Cardiac muscle cell (in vitro differentiated cells and primary cell): ENCODE measurements at regions not wholly inside any gene's neighbourhood (a gene's known extent, or its start where the extent isn't known, plus 50 kb on each side); places are given as distances from the start of the nearest gene placed in this dataset.

ENCODE experiments used
- DNase-seq, 2 donors: peaks; one replicate each; pipeline versions ENCODE4 v3.0.0 to v3.0.0-alpha.2; 2010 to 2017; ENCODE audit warnings: low read depth in 1 of 2, low spot score in 1 of 2
- H3K27ac ChIP-seq: fragments of 200-600 bp; sonication (generic); 2 replicates; pipeline ENCODE4 v1.5.1; 2016
- H3K27me3 ChIP-seq: fragments of 200-600 bp; sonication (generic); 2 replicates; pipeline ENCODE4 v1.6.0; 2016; ENCODE audit warnings: control low read depth
- H3K36me3 ChIP-seq: fragments of 200-600 bp; sonication (generic); 2 replicates; pipeline ENCODE4 v1.5.1; 2016; ENCODE audit warnings: control low read depth
- H3K4me1 ChIP-seq: fragments of 200-600 bp; sonication (generic); 2 replicates; pipeline ENCODE4 v1.8.1; 2017; ENCODE audit warnings: low read depth, mild to moderate bottlenecking, mixed run types
- H3K4me3 ChIP-seq: fragments of 200-600 bp; sonication (generic); 2 replicates; pipeline ENCODE4 v1.5.1; 2016; ENCODE audit warnings: mild to moderate bottlenecking
- H3K9me3 ChIP-seq: fragments of 200-600 bp; sonication (generic); 2 replicates; pipeline ENCODE4 v1.5.1; 2017; ENCODE audit warnings: low read depth, mild to moderate bottlenecking, control low read depth
- TF ChIP-seq, protein P1 (sequence below): IDR thresholded peaks from 2 replicates; pipeline ENCODE4 v1.5.1; 2012; ENCODE audit warnings: low read depth, mild to moderate bottlenecking, low read length

DNA sequence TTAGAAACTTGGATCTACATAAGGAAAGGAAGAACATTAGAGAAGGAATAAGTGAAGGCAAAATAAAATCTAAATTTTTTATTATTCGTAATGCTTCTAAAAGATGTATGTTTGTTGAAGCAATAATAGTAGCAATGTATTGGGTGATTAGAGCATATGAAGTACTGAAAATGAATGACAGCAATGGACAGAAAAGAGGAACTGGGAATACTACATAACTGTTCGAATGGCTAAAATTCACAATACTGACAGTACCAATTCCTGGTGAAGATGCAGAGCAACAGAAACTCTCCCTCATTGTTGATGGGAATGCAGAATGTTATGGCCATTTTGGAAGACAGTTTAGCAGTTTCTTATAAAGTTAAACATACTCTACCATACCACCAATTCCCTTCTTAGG, 177.3 kb upstream of the SPEF2 start:
- Histone ChIP-seq H3K36me3 (no peaks in the 10 kb centered on the region), H3K4me1 (no peaks in the 10 kb centered on the region), H3K9me3 (no peaks in the 10 kb centered on the region), H3K4me3 (no peak overlapping the region), H3K27me3 (no peaks in the 10 kb centered on the region), H3K27ac (no peak overlapping the region)
- TF ChIP-seq, protein P1, sequence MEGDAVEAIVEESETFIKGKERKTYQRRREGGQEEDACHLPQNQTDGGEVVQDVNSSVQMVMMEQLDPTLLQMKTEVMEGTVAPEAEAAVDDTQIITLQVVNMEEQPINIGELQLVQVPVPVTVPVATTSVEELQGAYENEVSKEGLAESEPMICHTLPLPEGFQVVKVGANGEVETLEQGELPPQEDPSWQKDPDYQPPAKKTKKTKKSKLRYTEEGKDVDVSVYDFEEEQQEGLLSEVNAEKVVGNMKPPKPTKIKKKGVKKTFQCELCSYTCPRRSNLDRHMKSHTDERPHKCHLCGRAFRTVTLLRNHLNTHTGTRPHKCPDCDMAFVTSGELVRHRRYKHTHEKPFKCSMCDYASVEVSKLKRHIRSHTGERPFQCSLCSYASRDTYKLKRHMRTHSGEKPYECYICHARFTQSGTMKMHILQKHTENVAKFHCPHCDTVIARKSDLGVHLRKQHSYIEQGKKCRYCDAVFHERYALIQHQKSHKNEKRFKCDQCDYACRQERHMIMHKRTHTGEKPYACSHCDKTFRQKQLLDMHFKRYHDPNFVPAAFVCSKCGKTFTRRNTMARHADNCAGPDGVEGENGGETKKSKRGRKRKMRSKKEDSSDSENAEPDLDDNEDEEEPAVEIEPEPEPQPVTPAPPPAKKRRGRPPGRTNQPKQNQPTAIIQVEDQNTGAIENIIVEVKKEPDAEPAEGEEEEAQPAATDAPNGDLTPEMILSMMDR, result no peak
- no peak for DNase-seq

DNA sequence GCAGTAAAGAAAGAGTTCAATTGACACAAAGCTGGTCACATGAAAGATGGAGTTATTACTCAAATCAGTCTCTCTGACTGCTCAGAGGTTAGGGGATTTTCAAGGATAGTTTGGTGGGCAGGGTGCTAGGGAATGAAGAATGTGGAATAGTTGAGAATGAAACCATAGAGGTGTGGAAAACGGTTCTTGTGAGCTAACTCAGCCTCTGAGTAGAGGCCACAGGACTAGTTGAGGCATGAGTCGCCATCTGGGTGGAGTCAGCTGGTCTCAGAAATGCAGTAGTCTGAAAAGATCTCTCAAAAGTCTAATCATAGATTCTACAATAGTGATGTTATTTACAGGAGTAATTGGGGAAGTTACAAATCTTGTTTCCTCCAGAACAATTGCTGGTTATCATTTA, 178.9 kb upstream of the SPEF2 start:
- Histone ChIP-seq H3K36me3 (no peaks in the 10 kb centered on the region), H3K4me1 (no peaks in the 10 kb centered on the region), H3K9me3 (no peaks in the 10 kb centered on the region), H3K27me3 (no peaks in the 10 kb centered on the region), H3K4me3 (no peak overlapping the region), H3K27ac (no peak overlapping the region)
- TF ChIP-seq, protein P1, result no peak
- no peak for DNase-seq

DNA sequence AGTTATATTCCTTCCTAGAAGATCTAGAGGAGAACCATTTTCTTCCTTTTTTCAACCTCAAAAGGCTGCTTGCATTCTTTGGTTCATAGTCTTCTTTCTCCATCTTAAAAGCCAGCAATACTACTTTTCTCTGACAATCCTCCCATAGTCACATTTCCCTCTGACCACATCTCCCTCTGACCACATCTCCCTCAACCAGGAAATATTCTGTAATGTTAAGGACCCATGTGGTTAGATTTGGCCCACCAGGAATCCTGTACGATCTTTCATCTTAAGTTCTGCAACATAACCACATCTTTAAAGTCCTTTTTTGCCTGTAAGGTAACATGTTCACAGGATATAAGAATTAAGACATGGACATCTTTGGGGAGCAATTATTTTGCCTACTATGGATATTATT, 179.4 kb upstream of the SPEF2 start:
- Histone ChIP-seq H3K4me1 (no peaks in the 10 kb centered on the region), H3K27ac (no peak overlapping the region), H3K27me3 (no peaks in the 10 kb centered on the region), H3K36me3 (no peaks in the 10 kb centered on the region), H3K9me3 (no peaks in the 10 kb centered on the region), H3K4me3 (no peak overlapping the region)
- DNase-seq, result no peak
- TF ChIP-seq, protein P1, result no peak

DNA sequence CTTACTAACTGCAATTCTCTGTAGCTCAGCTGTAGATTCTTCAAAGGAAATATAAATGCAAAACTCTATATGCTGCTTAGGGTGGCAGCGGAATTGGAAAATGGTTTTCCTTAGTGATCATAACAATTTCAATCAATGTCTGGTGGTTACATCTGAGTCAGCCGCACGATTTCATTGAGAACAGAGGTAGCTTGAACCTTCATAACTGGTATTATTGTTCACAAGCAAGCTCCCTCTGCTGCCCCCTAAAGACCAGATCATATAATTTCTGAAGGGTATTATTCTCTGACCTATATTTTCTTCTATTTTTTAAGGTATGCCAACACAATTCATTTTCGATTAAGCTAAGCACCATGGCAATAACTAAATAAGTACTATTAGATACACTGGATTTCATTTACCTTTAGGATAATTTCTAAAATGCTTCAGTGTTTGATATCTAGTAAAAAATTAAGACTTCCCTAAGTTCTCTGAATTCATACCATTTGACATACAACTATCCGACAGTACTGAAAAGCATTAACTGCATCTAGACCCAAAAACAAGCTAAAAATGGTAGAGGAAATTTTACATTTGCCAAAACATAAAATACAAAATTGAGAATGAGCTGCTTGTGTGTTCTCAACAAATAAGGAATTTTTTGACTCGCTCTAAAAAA, 181.1 kb upstream of the SPEF2 start:
- H3K9me3 ChIP-seq, result no peaks in the 10 kb centered on the region
- no peak overlapping the region for H3K27ac ChIP-seq
- H3K27me3 ChIP-seq, result no peaks in the 10 kb centered on the region
- TF ChIP-seq, protein P1, result peak; percentile 62
- no peaks in the 10 kb centered on the region for H3K4me1 ChIP-seq
- H3K4me3 ChIP-seq, result no peak overlapping the region
- no peaks in the 10 kb centered on the region for H3K36me3 ChIP-seq
- DNase-seq, result peak; percentile 53 to 64

DNA sequence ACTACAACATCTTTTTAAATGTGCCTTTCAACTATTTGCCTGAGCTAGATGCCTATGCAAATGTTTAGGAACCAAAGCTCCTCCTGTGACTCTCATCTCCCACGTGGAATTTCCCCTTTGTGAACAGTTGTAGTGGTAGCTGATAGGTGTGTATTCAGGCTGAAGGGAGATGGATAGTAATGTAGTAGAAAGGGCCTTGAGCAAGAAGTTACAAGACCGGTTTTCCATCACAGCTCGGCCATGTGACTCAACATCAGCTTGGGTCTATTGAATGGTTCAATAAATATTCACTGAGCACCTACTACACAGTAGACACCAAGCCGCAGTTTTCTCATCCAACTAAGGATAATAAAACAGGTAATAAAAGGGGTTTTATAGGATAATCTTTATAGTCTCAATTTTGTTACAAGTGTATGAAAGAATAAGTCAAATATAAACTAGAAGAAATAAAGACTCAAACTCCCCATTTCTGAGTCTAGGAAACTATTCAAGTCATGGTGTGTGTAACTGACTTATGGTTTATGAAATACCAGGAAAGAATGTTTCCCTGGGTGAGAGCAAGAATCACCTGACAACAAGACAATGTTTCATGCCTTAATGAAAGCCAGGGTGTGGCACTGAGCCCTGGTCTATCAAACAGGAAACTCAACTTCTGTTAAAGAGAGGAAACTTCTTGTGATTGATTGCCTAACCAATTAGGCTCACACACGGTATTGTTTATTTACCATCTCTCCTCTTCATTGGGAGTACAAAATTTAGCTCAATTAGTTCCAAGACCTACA, 187.1 kb upstream of the SPEF2 start:
- peaks cover 14% of the 10 kb centered on the region for H3K4me1 ChIP-seq
- H3K9me3 ChIP-seq, result no peaks in the 10 kb centered on the region
- no peak overlapping the region for H3K4me3 ChIP-seq
- no peak overlapping the region for H3K27ac ChIP-seq
- H3K36me3 ChIP-seq, result no peaks in the 10 kb centered on the region
- TF ChIP-seq, protein P1, result no peak
- no peak for DNase-seq
- no peaks in the 10 kb centered on the region for H3K27me3 ChIP-seq
